Activated T-cell treated with anti-CD3 and anti-CD28 coated beads for 48 hours (primary cell): ENCODE measurements at regions not wholly inside any gene's neighbourhood (a gene's known extent, or its start where the extent isn't known, plus 50 kb on each side); places are given as distances from the start of the nearest gene placed in this dataset.
"Not testable (repeated sequence)": the region's sequence is repeated elsewhere in the genome, so short reads cannot be mapped to it uniquely, and the experiment has no call there.

Experiments used
- DNase-seq: peaks from one replicate; pipeline ENCODE4 v3.0.0-alpha.2; 2020; ENCODE audit warnings: low read depth

DNA sequence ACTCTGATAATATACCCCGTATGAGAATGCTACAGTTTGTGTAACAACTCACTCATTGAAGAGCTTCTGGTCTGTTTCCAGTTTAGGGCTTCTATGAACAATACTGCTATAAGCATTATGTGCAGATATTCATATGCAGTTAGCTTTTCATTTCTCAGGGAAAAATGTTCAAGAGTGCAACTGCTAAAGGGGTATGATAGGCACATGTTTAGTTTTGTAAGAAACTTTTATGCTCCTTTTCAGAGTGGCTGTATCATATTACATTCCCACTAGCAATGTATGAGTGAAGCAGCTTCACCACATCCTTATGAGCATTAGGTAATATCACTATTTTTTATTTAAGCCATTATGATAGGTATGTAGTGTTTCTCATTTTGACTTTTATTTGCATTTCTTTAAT lies 182.6 kb upstream of the CXCL12 start:
- DNase-seq, result no peak

DNA sequence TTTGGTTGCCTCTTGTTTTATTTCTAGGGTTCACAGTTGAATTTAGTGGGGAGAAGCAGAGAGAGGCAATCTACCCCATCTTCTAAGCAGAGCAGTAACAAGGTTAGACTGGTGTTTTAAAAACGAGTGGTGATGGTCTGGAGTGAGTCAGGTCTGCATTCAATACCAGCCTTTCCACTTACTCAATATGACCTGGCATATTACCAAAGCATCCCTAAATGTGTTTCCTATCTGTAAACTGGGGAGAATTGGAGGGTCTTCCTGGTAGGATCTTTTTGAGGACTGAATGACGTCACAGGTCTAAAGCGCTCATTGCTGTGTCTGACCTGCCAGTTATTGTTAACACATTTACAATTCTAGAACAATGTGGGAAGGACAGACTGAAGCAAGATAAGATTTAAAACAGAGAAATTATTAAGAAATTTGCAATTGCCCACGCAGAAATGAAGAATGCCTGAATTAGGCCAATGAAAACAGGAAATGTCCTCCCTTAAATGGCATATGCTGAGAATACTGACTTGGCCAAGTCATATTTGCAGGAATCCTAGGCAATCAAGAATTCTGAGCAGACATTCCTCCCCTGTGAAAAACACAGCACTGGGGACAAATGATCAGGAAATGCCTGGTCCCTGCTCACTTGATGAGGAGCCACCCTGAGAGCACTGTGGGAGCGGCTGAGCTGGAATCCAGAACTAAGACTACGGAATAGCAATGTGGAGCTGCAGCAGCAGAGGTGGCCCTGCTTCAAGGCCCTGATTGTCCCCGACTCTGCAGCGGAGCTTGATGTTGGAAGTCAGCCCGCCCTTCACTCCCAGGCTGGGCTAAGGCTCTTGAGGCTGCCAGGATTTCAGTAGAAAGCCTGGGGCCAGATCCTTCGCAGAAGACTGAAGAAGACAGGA lies 184.5 kb upstream of the CXCL12 start:
- no peak for DNase-seq

DNA sequence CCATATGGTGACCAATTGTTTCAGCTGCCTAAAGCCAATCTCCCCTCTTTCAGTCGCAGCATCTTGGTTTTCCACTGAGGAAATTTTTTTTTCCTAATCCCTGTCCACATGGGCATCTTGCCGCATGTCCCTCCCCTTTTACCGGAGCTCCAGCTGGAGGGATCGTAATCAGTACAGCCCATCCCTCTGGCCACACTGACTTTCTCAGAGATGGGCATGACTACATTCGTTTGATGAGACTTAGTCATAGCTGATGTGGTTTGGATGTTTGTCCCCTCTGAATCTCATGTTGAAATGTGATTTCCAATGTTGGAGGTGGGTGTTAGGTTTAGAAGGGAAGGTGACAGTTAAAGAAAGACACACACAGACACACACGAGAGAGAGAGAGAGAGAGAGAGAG lies 186.8 kb upstream of the CXCL12 start:
- no peak for DNase-seq

DNA sequence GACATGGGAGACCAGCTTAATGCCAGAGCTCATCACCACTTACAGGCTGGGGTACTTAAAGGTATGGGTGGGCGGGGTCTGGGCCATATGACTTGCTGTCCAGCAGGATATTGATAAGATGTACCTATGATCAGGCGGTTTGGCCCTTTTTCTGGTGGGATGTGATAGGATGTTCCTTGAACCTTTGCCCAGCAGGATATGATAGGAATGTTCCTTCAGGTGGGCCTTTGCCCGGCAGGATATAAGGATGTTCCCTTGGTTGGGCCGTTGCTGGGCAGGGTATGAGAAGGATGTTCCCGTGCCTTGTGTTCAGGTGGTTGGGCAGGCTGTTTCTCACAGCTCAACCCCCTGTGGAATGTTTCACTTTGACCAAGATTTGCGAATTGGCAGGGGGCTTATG lies 187.2 kb upstream of the CXCL12 start:
- no peak for DNase-seq

DNA sequence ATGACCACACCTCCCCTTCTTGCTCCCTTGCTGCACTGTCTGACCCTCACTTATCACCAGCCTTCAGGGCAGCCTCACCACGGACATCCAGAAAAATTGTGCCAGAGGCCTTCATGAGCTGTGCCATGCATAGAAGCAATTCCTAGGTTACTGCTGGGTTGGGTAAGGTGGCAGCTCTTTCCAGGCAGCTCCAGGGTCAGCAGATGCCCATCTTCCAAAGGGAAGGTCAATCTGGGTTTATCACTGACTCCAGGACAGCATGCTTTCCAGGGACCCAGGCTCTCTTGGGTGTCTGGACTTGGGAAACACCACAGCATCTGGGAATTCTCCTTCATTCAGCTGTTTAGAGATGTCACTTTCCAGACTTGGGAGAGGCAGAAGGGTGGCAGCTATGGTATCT lies 188.9 kb upstream of the CXCL12 start:
- no peak for DNase-seq

DNA sequence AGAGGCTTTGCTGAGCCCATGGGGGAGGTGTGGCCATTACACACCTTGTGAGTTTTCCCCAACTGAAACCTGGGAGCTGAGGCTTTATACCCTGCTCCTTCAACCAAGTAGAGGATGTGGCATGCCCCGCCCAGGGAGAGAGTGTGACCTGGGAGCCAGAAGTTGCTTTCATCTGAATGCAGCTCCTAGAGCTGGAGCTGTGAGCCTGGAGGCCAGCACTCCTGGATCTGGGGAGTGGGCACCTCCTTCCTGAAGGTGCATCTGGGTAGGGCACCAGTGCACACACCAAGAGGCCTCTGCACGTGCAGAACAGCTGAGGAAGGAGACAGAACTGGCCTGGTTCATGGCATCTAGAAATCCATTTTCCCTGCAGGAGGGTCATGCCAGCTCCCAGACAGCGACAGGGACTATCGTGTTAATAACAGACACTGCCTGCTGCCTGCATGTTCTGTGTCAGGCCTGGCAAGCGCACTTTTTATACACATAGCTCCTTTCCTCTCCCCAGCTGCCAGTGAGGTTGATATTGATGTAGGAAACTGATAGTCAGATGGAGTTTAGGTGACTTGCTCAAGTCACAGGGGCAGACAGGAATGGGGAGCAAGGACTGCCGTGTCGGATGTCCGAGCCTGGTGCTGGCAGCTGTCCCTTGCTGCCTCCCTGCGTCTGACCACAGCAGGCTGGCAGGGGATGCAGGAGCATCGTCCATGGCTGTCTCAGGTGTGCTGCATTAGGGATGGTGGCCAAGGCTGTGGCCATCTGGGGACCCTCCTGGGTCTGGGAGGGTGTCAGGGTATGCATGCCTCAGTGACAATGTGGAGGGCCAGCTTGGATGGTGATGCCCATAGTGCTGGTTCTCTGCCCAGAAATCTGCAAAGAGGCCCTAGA lies 189.9 kb upstream of the CXCL12 start:
- DNase-seq, result no peak

DNA sequence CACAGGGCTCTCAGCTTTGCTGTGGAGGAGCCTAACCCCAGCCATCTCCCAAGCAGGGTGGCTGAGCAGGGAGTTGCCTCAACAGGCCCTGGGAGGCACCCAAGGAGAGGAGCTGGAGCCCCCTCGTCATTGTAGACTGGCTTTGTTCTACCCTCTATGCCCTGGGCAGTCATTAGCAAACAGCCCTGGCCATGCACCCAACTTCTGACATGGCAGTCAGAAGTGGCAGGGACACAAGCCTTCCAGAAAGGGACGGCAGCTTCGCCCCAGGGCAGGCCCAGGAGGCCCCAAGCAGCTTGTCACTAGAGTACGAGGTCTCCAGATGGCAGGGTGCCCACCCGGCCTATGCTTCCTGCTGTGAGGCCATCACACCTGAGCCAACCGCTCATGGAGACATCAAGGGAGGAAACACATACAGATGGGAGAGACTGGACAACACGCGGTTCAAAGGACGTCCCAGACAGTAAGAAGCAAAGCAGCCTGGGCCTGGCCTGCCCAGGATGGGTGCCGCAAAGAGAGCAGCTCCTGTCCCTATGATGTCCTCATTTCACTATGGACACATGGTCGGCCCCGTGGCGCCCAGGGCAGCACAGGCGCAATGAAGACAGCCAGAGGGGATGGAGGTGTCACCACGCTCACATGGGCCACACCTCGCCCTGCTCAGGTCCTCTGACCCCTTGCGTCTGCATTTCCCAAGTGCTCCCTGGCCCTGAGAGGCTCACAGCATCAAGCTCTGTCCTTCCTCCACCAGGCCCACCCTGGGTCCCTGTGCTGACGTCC lies 190.9 kb upstream of the CXCL12 start:
- no peak for DNase-seq

DNA sequence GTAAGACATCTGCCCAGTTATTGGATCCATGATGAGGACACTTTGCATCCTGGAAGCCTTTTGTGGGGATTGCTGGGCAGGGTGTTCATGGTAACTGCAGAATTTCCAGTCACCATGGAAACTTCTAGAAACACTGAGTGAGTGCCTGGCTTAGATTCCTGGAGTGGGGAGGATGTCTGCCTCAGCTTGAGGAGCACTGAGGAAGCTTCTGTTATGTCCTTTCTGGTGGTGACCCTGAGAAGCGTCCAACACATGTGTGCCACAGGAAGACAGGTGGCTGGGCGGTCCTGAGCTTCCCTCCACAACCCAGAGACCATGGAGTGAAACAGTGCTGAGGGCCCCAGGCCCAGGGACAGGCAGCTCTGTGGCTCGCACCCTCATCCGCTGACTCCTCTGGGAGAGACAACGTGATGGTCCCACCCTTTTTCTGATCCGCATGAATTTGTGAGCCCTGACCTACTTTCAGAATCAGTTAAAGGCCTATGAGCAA lies 191.8 kb upstream of the CXCL12 start:
- DNase-seq, result no peak

DNA sequence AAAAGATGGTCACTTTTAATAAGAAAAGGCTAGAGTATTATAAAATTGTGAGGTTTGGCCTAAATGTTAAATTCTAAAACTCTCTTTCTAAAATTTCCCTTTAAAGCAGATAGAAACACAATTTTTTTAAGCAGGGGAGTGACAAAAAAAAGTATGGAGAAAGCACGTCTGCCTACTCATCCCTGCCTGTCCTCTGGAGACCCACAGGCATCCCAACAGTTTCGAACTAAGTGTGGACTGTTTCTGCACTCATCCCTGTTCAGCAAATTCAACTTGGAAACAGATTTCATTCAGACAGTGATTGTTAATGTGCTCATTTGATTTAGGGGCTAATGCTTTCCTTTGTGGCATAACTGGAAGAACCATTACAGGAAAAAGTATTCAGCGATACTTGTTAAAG lies 192.6 kb upstream of the CXCL12 start:
- DNase-seq, result no peak

DNA sequence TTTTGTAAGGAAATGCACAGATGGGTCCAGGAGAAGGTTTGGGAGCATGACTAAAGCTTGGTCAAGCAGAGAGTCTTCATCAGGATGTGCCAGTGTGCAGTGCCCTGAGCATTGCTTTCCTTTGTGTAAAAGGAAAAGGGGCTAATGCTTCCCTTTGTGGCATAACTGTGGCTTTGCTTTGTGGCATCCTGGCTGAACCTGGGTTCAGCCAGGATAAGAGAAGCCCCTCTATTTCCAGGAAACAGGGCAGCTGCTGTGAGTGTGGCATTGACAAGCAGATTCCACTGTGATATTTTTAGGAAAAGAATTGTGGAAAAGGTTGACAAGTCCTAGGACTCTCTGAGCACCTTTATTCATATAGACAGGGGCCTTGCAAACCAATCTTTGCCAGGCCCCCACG lies 193.4 kb upstream of the CXCL12 start:
- DNase-seq, result no peak

DNA sequence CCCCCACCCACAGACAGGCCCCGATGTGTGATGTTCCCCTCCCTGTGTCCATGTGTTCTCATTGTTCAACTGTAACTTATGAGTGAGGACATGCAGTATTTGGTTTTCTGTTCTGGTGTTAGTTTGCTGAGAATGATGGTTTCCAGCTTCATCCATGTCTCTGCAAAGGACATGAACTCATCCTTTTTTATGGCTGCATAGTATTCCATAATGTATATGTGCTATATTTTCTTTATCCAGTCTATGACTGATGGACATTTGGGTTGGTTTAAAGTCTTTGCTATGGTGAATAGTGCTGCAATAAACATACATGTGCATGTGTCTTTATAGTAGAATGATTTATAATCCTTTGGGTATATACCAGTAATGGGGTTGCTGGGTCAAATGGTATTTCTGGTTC lies 194.1 kb upstream of the CXCL12 start:
- not testable (repeated sequence) for DNase-seq

DNA sequence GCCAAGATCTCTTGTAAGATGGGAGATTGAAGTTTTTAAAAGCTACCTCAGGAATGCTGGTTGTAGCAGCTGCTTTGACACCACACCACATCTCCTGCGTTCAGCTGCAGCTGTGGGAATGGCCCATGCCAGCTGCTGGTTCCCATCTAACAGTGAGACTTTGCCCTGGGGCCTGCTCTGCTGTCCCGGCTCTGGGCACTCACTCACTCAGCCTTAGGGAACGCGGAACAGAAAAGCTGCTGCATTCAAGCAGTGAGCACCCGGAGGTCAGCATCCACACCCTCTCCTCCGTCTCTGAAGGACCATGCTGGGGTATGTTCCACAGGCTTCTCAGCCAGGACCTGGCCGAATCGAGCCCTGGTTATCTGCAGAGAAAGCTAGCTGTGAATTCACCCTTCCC lies 197.1 kb upstream of the CXCL12 start:
- no peak for DNase-seq

DNA sequence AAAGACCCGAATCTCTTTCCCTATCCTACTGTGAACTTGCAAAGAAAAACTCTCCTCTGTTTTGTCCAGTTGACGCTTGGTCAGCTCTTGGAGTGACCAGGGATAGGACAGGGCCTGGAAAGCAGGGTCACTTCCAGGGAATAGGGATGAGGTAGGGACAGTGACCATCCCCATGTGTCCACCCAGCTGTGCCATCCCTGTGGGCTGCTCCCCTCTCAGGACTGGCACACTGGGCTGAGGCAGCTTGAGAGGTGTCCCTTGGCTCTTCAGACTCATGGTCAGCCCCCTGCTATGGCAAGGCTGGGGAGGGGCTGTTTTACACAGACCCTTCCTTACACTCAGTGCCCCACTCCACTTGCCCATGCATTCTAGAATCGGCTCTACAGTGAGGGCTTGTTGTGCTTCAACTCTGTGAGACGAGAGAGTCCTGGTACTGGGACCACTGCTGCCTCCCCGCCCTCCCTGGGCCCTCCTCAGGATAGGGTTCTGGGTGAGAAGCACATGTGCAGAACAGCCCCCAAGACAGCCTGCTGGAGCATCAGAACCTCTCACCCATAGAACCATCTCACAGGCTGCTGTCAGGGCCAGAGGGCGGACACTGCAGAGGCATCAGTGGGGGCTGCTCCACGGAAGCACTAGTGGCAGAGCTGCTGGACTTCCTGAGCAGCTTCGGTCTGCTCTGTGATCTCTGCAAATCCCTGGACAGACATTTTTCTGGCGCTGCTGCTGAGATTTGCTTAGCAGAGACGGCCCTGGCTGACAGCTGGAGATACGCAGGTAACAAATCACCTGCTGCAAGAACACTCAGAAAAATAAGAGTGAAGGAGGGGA lies 202.8 kb upstream of the CXCL12 start:
- no peak for DNase-seq

DNA sequence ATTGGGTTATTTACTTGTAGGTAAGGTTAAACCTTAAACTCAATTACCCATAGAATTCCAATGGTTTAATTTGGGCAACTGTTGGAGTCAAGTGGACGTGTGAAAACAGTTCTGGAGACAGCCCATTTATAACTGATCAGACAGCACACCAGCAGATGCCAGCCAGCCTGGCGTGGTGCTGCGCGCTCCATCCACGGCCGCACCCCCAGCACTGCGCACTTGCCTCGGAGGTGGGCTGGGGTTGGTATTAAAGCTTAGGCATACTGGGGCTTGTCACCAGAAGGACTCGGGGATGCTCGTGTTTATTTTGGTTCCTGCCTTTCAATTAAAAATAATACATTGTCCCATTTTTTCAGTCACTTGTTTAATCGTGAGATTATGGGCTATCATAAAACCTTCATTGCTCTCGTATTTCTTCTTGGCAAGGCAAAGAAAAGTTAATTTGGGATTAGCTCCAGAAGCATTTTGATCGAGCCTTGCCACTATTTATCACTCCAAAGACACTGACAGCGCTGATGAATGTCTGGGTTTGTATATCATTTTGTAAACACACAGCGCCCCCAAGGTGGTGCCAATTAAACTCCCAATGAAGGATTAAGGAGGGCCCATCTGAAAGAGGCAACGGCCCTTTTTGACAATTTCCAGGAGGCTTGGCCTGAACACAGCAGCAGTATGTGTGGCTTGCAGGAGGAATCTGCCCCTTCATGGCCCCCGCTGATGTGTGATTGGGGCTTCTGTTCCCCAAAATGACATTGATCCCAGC lies 204.5 kb upstream of the CXCL12 start:
- no peak for DNase-seq

DNA sequence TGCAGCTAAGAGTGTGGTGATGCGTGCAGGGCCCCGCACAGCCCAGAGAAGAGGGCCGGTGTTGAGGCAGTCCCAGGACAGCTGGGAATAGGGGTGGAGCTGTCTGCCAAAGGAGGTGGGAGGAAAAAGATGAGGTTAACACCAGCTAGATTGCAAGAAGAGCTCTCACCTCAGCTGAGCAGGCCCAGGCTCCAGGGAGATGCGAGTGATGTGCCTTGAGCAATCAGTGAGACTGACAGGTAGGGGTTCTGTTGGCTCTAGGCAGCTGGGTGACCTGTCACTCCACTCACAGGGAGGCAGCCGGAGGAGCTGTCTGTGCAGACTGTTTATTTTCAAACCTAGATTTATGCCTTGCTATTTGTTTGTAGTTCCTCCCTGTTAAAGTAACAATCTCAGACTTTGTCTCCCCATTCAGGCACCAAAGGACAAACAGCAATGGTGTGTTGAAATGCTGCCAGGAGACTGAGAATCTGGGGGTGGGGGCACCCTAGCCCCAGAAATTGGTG lies 205.1 kb upstream of the CXCL12 start:
- DNase-seq, result no peak

DNA sequence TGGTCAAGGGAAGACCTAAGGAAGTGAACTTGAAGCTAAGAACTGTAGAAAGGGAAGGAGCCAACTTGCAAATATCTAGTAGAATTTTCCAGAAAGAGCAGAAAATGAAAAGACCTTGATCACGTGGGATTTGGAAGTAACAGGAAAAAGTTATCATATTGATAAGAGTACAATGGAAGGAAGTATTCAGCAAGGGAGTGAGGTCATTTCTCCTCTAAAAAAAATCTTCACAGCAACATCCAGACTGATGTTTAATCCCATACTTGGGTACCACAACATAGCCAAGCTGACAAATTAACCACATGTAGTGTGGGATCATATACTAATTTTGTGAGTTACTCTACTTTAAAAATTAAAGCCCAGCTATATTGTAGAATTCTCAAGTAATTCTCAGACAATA lies 207.0 kb upstream of the CXCL12 start:
- no peak for DNase-seq

DNA sequence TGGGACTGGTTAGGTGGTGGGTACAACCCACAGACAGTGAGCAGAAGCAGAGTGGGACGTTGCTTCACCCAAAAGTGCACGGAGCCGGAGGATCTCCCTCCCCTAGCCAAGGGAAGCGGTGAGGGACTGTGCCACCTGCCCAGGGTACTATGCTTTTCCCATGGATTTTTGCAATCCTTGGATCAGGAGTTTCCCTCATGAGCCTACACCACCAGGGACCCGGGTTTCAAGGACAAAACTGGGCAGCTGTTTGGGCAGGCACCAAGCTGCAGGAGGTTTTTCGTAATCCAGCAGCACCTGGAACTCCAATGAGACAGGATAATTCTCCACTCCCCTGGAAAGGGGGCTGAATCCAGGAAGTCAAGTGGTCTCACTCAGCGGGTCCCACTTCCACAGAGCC lies 209.1 kb upstream of the CXCL12 start:
- no peak for DNase-seq

DNA sequence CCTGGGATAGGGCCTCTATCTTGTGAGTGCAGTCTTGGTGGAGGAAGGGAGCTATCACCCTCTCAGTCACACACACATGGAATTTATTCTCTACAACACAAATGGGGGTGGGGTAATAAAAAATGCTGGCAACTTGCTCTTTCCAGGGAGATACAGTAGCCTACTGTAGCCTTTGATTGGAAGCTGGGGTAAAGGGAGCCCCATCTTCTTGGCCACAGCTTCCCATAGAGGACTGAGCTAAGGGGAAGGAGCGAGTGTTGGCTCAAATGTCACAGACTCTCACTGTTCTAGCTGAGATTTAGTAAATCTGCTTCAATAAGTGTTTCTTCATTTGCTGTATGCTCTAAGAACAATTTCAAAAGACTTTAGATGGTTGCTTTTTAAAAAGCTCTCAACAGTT lies 222.2 kb upstream of the CXCL12 start:
- DNase-seq, result no peak

DNA sequence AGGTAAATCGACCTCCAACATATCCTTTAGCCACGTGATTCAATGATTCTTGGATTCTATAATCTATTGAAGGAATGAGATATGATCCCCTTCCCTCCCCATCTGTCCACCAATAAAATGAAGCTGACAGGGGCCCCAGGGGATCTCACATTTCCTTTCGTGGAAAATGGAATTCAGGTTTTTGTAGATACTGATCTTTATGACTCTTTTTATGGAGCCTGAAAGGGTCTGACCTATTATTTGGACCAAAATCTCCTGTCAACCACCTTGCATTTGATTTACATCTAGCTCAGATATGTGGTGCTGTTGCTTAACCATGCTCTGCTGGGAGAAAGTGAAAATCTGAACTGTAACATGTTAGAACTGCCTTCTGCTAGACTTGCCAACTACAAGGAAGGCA lies 234.0 kb upstream of the CXCL12 start:
- no peak for DNase-seq

DNA sequence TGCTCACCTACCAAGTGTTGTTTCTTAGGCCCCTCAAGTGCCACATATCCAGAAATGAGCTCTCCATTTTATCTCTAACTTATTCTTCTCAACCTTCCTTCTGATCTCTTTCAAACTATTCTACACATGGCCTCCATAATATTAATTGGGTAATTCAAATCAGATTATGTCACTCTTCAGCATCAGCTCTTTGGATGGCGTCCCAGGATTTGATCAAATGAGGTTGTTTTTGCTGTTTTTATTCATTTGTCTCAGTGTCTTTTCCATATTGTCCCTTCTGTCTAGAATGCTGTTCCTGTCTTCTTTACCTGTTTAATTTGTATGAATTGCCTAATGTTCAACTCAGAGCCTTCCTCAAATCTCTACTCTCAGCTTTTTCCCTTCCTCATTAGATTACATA lies 234.6 kb upstream of the CXCL12 start:
- DNase-seq, result no peak
